Stimulated activated naive CD4-positive, alpha-beta T cell treated with Interleukin-2 at 50 U/mL for 16 hours (primary cell): ENCODE measurements at regions not wholly inside any gene's neighbourhood (a gene's known extent, or its start where the extent isn't known, plus 50 kb on each side); places are given as distances from the start of the nearest gene placed in this dataset.

Experiments used
- DNase-seq: peaks from one replicate; lab custom pipeline; 2025; lab: John Stamatoyannopoulos, UW

DNA sequence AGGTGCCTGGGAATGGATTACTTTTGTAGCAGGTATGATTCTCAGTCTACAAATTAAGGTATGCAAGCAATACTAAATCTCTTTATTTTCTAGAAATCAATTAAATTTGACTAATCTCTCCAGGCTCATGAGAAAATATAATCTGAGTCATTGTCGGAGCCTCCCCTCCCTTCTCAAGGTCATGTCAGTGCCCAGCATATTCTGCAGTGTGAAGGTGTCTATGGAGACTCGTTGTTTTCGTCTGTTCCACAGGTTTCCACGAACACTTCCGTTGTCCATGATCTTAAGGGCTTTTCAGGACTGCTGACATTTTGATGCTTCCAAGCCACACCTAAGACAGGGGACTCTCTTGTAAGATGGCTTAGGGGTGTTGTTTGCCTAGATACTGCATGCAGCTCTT is 56.6 kb upstream of the SCOC start:
- DNase-seq, result no peak

DNA sequence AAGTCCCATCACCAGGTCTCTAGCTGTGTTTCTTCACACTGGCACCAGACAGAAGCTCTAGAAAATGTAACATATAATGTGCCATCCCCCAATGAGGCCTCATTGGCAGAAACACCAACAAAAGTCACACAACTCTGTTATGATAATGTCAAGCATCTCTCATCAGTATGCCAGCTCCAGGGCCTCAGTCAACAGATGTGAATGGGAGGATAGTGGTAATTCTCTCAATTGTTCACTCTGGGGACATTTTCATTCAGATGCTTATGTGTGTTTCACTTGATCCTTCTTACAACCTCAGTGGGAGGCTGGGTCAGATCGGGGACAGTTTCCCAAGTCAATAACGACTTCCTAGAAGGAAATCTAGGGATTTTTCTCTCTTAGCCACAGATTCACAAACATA is 57.5 kb upstream of the SCOC start:
- DNase-seq, result no peak

DNA sequence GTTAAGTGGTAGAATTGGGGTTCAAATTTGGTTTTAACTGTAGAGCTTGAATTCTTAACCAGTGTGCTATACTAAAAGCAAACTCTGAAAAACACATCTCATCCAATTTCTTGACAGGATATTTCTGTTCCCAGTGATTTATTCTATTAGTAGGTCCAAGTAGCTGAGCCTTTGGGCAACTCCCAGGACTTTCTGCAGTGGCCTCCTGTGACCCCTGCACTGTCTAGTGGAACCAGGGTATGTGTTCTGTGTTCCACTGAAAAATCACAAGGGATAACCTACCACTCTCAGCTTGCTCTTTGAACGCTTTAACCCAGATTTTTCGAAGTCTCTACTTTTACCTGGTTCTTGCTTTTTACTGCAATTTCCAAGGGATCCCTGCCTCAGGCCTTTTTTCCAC is 58.0 kb upstream of the SCOC start:
- no peak for DNase-seq

DNA sequence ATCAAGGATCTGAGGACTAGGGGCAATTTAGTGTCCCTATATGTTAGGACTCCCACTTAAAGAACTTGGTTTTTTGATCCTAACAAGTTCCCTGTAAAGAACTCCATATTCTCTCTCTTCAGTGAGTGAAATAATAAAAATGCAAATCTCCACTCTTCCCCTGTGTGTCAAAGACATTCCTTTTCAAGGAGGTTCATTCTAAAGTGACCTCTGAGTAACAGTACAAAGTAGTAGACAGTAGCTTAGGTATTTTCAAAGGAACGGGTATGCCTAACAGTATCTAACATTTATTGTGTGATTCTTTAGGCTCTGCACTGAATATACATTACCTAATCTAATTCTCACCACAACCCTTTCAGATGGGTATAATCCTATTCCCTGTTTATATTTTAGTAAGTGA is 58.4 kb upstream of the SCOC start:
- no peak for DNase-seq

DNA sequence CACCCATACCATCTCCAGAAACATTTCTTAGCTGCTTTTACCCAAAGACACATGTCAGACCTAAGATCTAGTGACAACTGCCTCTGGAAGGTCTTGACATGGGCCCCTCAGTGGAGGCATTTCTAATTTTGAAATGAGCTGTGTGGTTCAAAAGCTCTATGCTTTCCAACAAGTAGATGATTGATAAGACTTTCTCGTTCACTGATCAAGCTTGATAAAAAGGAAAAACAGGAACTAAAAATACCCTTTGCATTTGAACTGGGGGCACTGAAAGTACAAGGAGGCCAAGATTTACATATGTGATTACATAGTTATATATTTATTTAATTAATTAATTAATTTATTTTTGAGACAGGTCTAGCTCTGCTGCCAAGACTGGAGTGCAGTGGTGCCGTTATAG is 61.3 kb upstream of the SCOC start:
- DNase-seq, result no peak

DNA sequence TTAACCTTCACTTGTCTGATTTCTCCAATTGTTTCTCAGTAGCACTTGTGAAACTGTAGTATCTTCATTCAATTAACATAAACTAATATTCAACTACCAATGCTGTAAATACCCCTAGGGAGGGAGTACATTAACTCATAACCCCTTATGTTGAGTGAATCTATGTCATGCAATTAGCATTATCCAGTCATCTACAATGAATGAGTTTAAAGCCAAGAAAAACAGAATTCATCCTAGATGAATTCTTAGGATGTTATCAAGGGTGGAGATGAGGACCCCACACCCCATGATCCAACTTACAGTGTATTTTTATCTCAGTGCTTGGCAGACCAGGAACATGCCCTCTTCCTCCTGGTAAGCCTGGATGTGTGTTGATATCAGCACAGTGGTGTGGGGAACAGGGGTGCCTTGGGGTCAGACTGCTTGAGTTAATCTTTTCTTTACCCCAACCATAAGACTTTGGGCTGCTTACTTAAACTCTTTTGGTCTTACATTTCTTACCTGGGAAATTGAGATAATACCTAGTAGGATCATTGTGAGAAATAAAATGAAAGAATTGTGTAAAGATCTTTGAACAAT is 62.1 kb upstream of the SCOC start:
- DNase-seq, result no peak

DNA sequence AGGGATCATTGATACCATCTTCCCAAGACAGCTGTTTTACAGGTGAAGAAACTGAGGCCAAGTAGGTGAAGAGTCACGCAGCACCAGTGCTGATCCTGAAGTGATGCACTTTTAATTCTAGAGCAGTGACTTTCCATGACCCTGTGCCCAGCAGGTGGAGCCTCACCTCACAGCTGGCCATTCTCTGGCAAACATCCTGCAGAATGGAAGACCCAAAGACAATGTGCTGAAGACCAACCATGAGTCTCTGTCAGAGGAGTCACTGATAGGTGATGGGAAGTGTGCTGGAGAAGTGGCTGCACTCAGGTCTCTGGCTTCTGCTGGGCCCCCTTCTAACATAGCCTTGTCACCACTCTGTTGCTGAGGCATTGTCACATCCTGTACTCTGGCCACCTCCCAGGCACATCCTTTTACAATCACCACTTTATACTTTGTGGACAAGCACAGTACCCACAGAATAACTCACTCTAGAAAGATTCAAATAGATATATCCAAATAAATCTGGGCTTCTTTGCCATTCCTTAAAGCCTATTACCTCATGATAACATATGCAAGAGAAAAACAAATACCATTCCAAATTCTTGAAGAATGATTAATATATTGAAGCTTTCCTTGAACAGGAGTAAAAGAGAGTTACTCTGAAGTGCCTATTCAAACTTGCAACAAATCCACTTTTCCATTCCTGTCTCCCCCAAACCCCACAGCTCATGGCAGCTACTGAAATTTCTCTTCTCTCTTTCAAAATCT is 64.1 kb upstream of the SCOC start:
- no peak for DNase-seq

DNA sequence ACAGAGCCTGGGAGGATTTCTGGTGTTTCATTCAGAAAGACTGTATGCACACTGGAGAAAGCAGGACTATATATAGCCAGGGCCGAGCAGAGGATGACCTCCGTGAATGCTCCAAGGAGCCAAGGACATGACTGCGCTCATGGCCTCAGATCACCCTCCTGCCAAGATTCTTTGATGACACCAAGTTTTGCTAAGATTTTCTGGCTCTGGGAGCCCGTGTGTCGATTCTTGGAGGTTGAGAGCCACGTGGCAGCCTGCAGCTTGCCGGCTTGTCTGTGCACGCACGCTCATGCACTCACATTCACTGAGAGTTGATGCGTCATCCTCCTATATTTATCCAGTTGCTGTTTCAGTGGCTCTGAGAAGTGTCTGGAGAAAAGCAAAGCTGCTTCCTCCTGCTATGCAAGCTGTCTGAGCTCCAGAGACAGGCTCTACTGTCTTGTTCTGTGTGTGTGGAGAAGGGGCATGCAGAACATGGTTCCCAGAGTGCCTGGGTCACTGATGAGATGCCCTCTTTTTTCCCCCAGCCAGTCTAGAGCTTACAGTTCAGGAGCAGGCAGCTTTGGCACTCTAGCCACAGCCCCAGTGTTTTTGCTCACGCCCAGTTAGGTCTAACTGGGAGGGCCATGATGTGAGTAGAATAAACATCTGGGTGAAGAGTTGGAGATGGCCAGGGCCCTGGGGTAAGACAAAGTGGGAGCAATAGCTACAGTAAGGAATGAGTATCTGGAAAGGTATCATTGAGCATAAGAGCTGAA is 64.9 kb upstream of the SCOC start:
- DNase-seq, result no peak

DNA sequence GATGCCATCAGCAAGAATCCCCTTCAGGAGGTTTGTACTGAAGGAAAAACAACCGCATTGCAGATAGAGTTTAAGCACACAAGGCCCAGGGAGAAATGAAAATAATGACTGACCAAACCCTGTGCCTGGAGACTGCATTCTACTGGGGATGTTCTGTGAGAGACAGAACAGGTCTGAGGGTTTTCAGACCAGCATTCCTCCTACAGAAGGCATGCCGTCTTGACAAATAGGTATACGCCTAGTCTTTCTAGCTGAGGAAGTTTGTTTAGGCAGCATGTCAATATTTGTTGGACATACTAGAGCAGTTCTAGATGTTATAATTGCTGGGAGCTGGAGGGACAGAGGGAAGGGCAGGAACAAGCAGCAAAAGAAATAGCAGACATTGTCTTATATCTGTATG is 68.4 kb upstream of the SCOC start:
- DNase-seq, result no peak

DNA sequence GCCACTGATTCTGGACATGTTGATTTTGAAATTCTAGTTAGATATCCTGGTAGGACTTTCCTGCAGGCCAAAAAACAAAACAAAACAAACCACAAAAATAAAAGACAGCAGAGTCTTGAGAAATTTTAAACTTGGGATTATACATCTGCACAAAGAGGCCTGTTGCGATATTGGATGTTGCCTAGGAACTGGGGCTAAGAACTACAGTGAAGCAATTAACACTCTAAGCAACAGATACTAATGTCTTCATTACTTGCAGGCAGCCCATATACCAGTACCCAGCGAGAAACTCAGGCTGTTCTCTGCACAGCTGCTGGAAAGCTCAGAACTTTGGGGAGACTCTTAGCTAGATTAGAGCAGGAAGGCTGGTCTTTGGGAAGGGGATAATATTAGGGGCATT is 69.1 kb upstream of the SCOC start:
- no peak for DNase-seq

DNA sequence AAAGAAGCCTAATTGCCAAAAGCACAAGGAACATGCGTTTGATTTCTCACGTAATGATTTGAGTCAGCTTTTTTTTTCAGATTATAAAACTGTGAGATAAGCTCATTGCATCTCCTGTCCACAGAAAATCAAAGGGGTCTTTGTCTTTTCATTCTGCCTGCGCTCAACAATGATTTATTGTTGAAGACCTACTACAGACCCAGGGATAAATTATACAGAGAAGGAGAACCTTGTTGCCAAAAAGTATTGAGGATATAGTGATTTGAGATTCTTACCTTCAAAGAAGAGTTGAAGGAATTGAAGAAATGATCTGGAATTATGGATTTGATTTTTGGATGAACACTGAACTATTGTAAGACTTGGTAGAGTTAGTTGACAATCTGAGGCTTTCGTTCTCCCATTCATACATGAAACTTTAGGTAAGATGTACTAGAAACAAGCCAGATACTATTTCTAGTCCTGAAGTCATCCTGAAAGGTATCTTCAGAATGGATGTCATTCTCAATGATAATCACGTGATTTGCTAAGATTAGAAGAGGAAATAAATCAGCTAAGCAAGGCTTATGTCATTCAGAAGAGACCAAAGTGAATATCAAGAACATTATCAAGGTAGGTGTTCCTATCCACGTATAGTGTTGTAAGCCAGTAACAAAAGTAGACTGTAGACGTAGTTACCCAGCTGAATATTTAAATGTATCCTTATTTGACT is 71.1 kb upstream of the SCOC start:
- no peak for DNase-seq

DNA sequence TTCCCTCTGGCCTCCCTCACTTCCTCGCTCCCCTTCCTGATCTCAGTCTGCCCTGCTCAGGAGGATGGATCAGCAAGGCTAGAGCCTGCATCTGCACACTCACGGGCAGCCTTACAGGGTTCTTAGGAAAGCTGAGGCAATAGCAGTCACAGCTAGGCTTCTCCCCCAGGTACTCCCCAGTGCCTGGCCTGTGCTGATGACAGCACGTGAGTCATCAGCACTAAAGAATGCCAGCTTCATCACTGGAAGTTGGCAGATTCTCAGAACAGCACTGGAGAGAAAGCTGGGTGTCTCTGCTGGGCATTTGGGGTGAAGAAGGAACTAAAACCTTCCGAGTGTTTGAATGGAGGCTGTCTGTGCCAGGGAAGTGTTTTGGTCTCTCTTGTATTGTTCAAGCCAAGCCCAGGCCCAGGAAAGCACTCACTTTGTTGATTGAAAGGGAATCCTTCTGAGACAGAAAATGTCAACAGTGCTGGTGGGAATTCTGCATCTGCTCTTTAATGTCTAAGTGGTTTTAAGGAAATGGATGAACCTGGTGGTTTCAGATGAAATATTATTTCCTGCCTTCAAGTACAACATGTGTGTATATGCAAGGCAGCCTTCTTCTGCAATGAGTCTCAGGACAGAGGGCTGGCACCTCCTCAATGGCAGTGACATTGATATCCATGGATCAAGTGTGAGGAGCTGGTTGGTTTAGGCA is 73.0 kb upstream of the SCOC start:
- no peak for DNase-seq

DNA sequence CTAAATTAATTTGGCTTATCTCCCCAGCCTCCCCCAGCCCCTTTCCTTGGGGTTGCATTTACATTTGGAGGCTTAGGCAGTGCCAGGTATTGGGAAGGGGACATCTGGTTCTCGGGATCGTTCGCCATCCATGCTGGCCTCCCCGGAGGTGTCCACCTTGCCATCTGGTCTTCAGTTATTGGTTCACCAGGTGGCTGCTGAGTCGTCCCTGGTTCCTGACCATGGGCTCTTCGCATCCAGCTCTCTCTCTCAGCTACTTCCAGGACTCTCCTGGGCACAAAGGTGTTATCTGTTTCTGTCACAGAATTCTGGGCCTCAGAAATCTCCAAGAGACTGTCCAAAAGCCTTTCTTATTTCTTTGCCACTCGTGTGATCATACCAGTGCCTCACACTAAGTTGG is 75.4 kb upstream of the SCOC start:
- DNase-seq, result no peak

DNA sequence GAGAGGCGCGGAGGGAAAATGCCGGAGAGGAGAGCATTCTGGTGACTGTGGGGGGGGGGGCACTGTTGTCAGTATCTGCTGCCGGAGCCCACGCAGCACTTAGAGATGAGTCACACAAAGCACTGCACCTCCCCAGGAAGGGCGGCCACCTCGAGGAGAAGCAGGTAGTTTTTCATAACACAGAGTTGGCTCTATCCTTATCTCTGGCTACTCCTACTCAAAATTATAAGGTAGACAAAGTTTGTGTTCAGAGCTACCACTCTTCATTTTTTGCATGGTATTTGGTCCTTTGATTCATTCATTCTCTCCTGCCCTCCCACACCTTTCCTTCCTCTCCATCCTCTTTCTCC is 76.2 kb upstream of the SCOC start:
- no peak for DNase-seq

DNA sequence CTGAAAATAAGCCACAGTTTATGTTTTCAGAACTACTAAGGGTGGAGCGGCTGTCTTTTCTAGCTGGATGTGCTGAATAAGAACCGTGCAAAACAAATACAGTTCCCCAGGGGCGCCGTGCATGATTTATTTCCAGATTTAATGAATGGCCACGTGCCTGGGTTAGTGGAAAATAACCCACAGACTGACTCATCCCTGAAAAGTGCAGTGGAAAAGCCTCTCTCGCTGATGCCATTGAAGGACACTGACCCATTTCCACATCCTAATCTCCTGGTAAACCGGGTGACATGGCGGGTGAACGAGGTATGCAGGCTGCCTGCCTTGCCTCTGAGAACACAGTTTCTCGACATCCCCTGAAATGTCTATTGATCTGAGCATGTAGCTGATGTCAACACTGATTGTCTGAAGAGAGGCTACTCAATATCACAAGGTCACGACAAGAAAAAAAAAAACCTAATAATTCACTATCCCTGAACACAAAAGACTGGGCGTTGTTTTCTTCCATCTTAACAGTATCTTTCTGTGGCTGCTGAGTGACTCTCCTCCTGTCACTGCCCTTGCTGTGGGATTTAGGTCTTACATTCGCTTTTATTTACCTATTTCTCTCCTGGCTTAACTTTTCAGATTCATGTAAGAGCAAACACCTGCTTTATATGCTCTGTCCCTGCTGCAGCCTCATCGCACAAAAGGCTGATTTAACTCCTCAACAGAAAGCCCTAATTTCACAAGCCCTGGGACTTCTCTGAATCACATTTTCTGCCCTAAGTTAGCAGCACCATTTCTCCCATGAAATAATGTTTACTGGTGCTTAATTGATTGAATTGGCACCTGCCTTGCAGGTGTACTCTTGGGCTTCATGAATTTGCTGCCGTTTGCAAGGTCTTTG is 76.9 kb upstream of the SCOC start:
- no peak for DNase-seq

DNA sequence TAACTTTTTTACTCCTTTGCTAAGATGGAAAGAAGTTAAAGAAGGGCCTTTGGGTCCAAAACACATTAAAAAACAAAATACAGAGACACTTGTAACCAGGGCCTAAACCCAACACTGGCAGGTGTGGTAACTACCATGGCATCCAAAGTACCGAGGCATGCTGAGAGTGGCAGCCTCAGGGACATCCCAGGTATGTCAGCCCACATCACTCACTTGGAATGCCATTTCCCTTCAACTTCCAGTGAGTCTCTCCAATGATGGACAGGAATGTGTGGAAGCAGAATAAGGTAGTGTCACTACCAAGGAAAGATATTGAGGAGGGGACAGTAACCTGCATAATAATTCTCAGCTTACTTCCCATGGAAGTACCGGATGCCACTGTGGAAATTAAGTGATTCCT is 79.5 kb upstream of the SCOC start:
- no peak for DNase-seq

DNA sequence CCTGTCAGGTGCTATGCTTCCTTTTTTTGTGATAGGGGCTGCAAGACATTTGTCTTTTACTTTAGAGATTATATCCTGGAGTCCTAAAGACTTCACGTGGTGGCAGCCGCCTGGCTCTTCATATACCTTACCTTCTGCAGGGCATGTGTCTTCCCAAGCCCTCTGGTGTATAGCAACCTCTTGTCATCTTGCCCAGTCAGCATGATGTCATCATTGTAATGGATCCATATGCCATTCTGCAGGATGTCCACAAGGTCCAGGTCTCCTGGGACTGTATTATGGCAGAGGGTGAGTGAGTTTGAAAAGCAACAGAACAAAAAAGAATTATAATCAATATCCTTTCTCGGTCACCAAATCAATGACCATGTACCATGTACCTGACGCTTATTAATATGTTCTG is 82.2 kb upstream of the SCOC start:
- DNase-seq, result no peak

DNA sequence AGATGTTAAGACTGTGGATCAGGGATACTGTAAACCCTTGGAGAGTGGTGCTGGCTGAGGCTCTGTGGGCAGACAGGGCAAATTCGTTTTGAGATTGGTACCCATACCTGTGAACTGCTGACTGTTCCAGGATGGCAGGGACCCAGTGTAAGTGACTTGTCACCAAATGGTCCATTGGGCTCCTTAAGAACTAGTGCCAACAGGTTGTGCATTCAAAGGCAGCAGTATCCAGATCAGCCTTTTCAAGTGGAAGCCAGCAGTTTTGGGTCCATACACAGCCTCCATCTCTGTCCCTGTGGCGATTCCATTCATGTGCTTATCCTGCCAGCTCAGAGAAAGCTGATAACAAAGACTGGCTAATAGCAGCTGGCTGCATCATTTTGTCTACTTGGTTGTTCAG is 84.0 kb upstream of the SCOC start:
- no peak for DNase-seq

DNA sequence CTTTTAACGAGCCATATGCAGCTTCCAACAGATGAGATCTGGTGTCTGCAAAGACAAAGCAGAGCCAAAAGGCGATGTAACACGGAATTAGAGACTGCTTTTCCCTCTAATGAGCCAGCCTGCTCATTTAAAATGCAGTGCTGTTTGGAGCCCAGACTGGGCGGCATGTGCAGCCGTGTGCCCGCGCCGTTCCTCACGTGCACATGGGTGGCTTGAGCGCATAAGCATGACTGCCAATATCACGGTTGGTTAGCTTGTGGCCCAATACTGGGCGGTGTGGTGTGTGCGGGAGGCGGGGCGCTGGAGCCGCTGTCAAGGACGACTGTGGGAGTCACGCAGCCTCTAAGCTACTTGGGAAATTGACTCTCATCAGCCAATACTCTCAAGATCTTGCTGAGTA is 87.0 kb upstream of the SCOC start:
- DNase-seq, result no peak

DNA sequence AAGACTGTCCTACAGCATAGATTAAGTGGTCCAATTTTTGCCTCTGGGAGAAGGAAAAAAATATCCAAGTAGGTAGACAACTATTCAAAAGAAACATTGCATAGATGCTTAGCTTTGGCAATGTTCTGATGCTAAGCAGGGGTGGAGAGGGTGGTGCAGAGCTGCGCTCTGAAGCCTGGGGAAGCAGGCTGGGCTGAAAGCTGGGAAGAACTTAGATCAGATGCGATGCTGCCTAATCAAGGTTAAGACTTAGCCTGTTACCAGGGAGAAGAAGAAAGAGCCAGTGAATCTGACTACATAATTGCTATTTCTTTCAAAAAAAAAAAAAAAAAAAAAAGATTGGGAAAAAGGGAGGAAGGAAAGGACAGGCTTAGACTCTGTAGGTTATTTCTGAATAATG is 89.0 kb upstream of the SCOC start:
- no peak for DNase-seq

DNA sequence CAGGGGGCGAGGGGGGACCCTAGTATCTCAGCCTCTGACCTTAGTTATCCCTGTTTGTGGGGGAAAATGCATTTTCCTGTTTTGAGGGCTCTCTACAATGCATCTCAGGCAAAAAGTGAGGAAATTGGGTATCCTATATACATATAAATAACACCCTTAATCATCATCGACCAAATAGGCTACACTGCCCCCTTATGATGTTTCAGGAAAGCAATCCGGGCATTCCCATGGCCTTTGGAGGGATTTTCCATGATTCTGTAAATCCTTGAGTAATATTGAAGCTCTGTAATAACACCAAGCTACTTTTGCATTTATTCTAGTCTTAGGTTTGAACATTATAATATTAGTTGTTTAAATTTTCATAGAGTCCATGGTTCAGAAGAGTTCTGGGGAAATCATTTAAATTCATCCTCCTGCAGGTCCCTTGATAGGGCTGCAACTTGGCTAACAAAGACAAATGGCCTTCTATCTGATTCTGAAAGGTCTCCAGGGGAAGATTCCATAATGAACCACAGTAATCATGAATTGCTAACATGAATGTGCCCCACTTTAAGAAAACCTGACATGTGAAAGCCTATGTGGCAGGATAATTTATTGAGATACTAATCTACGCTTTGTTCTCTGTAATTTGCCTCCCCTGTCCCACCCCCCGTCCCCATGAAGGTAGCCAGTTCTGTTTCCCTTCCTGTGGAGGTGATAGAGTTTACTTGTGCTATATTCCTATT is 91.5 kb upstream of the SCOC start:
- no peak for DNase-seq
